ENCODE measurements at regions not wholly inside any gene's neighbourhood (a gene's known extent, or its start where the extent isn't known, plus 50 kb on each side); places are given as distances from the start of the nearest gene placed in this dataset.

- Mint-ChIP-seq H3K4me1 (ENCODE audit: unreplicated experiment) (peaks cover 3% of the 10 kb centered on the region), H3K9me3 (ENCODE audit: unreplicated experiment) (no peaks in the 10 kb centered on the region), H3K36me3 (ENCODE audit: low read depth, unreplicated experiment) (no peaks in the 10 kb centered on the region), H3K27me3 (ENCODE audit: unreplicated experiment) (peaks cover 3% of the 10 kb centered on the region), H3K4me3 (ENCODE audit: unreplicated experiment) (no peak overlapping the region), H3K27ac (ENCODE audit: unreplicated experiment) (no peak overlapping the region)
- DNase-seq (ENCODE audit: low spot score), result no peak
- TF ChIP-seq CTCF (IDR thresholded peaks at IDR 0.05; ENCODE audit: unreplicated experiment), result no peak
Measured at GRCh38 chrX:115957862-115958490, 212.6 kb upstream of the AGTR2 start.

- no peak for TF ChIP-seq CTCF (IDR thresholded peaks at IDR 0.05; ENCODE audit: unreplicated experiment)
- Mint-ChIP-seq H3K27ac (ENCODE audit: unreplicated experiment) (no peak overlapping the region), H3K4me1 (ENCODE audit: unreplicated experiment) (peaks cover 3% of the 10 kb centered on the region)
Measured at GRCh38 chrX:115958687-115959359, 211.7 kb upstream of the AGTR2 start.

GRCh38 chrX:115960440-115961084, 210.0 kb upstream of the AGTR2 start:
- Mint-ChIP-seq H3K27me3 (ENCODE audit: unreplicated experiment) (peaks cover 3% of the 10 kb centered on the region), H3K4me3 (ENCODE audit: unreplicated experiment) (no peak overlapping the region), H3K27ac (ENCODE audit: unreplicated experiment) (no peak overlapping the region), H3K9me3 (ENCODE audit: unreplicated experiment) (no peaks in the 10 kb centered on the region), H3K4me1 (ENCODE audit: unreplicated experiment) (peaks cover 3% of the 10 kb centered on the region), H3K36me3 (ENCODE audit: low read depth, unreplicated experiment) (no peaks in the 10 kb centered on the region)
- no peak for TF ChIP-seq CTCF (IDR thresholded peaks at IDR 0.05; ENCODE audit: unreplicated experiment)
- no peak for DNase-seq (ENCODE audit: low spot score)

More at GRCh38 chrX:115958687-115959359, 211.7 kb upstream of the AGTR2 start:
- Mint-ChIP-seq H3K9me3 (ENCODE audit: unreplicated experiment) (no peaks in the 10 kb centered on the region), H3K36me3 (ENCODE audit: low read depth, unreplicated experiment) (no peaks in the 10 kb centered on the region), H3K27me3 (ENCODE audit: unreplicated experiment) (peaks cover 3% of the 10 kb centered on the region), H3K4me3 (ENCODE audit: unreplicated experiment) (no peak overlapping the region)
- DNase-seq (ENCODE audit: low spot score), result no peak

GRCh38 chrX:115966920-115967319, 203.6 kb upstream of the AGTR2 start:
- Mint-ChIP-seq H3K4me1 (ENCODE audit: unreplicated experiment) (peaks cover 4% of the 10 kb centered on the region), H3K4me3 (ENCODE audit: unreplicated experiment) (no peak overlapping the region), H3K9me3 (ENCODE audit: unreplicated experiment) (no peaks in the 10 kb centered on the region), H3K36me3 (ENCODE audit: low read depth, unreplicated experiment) (no peaks in the 10 kb centered on the region), H3K27ac (ENCODE audit: unreplicated experiment) (no peak overlapping the region), H3K27me3 (ENCODE audit: unreplicated experiment) (no peaks in the 10 kb centered on the region)
- no peak for DNase-seq (ENCODE audit: low spot score)
- no peak for TF ChIP-seq CTCF (IDR thresholded peaks at IDR 0.05; ENCODE audit: unreplicated experiment)

Measured in endothelial cell (in vitro differentiated cells).